CD4-positive, alpha-beta T cell (primary cell): ENCODE measurements at regions not wholly inside any gene's neighbourhood (a gene's known extent, or its start where the extent isn't known, plus 50 kb on each side); places are given as distances from the start of the nearest gene placed in this dataset.
"Not testable (repeated sequence)": the region's sequence is repeated elsewhere in the genome, so short reads cannot be mapped to it uniquely, and the experiment has no call there.

Experiments
- ATAC-seq: fragments of 200-7000 bp; cut with Tn5 transposase; one replicate; pipeline ENCODE4 v1.10.0; 2022; ENCODE audit warnings: mild to moderate bottlenecking; ENCODE audit not compliant: poor library complexity
- CTCF ChIA-PET: fragments of 350-600 bp; sonication (Branson Sonifier 250); formaldehyde crosslinking; loops from one replicate; lab custom pipeline; 2021; ENCODE audit warnings: antibody characterized with exemption, inconsistent platforms; lab: Charles Lee
- POLR2A ChIA-PET: fragments of 350-600 bp; sonication (Branson Sonifier 250); formaldehyde crosslinking; loops from one replicate; lab custom pipeline; 2021; ENCODE audit warnings: antibody characterized with exemption, inconsistent platforms; lab: Charles Lee
- DNase-seq, 14 experiments: peaks; one replicate each; pipeline ENCODE4 v3.0.0-alpha.2; 2013 to 2020; ENCODE audit warnings: mixed read lengths in 2 of 14
- H3K27ac ChIP-seq, 2 donors: one replicate each; pipeline versions ENCODE4 v1.5.1 to v1.7.0; 2013; ENCODE audit warnings: low read length in 2 of 2, low read depth in 1 of 2, mild to moderate bottlenecking in 1 of 2
- H3K27me3 ChIP-seq, 2 experiments: 1 replicate in 1 of 2; 2 replicates in 1 of 2; pipeline versions ENCODE4 v1.6.1 to v1.7.0; 2013; ENCODE audit warnings: low read length in 2 of 2, control low read depth in 1 of 2, mild to moderate bottlenecking in 1 of 2, moderate library complexity in 1 of 2; ENCODE audit not compliant: insufficient read depth in 2 of 2, control insufficient read depth in 1 of 2
- H3K36me3 ChIP-seq: one replicate; pipeline ENCODE4 v1.6.1; 2013; ENCODE audit warnings: low read length, control low read depth; ENCODE audit not compliant: insufficient read depth
- H3K4me1 ChIP-seq: one replicate; pipeline ENCODE4 v1.6.1; 2013; ENCODE audit warnings: low read length, control low read depth; ENCODE audit not compliant: insufficient read depth
- H3K4me3 ChIP-seq: one replicate; pipeline ENCODE4 v1.5.1; 2013; ENCODE audit warnings: mild to moderate bottlenecking, low read length, moderate library complexity
- H3K9me3 ChIP-seq, 2 experiments: 1 replicate in 1 of 2; 2 replicates in 1 of 2; pipeline versions ENCODE4 v1.6.1 to v1.7.0; 2013; ENCODE audit warnings: low read length in 2 of 2, mild to moderate bottlenecking in 2 of 2, control low read depth in 1 of 2, moderate library complexity in 1 of 2; ENCODE audit not compliant: control insufficient read depth in 1 of 2, insufficient read depth in 1 of 2
- H3K27ac Mint-ChIP-seq: one replicate; pipeline ENCODE4 v1.8.0; 2020; ENCODE audit warnings: mixed read lengths
- H3K27me3 Mint-ChIP-seq: one replicate; pipeline ENCODE4 v1.8.0; 2021; ENCODE audit warnings: mixed read lengths
- H3K36me3 Mint-ChIP-seq: one replicate; pipeline ENCODE4 v1.8.0; 2021; ENCODE audit warnings: low read depth, mixed read lengths
- H3K4me1 Mint-ChIP-seq: one replicate; pipeline ENCODE4 v1.8.0; 2021; ENCODE audit warnings: low read depth, mixed read lengths
- H3K4me3 Mint-ChIP-seq: one replicate; pipeline ENCODE4 v1.8.0; 2020; ENCODE audit warnings: mild to moderate bottlenecking, mixed read lengths
- H3K9me3 Mint-ChIP-seq: one replicate; pipeline ENCODE4 v1.8.0; 2020; ENCODE audit warnings: mixed read lengths
- intact Hi-C, 2 experiments: fragments of 100-400 bp; cut with DNase I in 1 of 2; cut with micrococcal nuclease in 1 of 2; formaldehyde crosslinking; loops; one replicate each; pipeline versions ENCODE4 v1.15.1 to v1.9.0; 2023 to 2025; cut with DNase I, micrococcal nuclease
- TF ChIP-seq, protein P1 (sequence below): fragments of 200-600 bp; IDR thresholded peaks from one replicate; pipeline ENCODE4 v1.8.0; 2022; ENCODE audit warnings: antibody characterized with exemption, mild to moderate bottlenecking

DNA sequence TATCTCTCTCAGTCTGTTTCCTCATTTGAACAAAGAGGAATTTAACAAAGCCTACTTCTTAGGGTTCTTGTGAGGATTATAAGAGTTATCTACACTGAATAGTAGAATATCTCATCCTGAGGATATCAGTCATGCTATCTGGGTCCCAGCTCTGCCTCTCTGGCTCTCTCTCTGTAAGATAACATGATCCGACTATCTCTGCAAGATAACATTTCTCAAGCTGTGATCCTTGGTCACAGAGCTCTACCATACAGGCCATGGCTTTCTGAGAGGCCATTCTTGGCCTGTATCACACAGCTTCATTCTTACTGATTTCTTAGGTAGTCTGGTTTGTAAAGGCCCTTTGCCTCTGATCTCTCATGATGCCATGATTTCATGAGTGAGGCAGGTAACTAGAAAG lies 71.0 kb upstream of the TRABD2B start:
- Mint-ChIP-seq H3K9me3 (no peaks in the 10 kb centered on the region), H3K4me1 (no peaks in the 10 kb centered on the region), H3K4me3 (no peak overlapping the region), H3K27ac (no peak overlapping the region), H3K27me3 (peaks cover 11% of the 10 kb centered on the region), H3K36me3 (no peaks in the 10 kb centered on the region)
- Histone ChIP-seq H3K36me3 (no peaks in the 10 kb centered on the region), H3K4me1 (no peaks in the 10 kb centered on the region), H3K4me3 (no peak overlapping the region), H3K27ac (no peak overlapping the region), H3K27me3 (peaks cover 2 to 5% of the 10 kb centered on the region in 2 experiments), H3K9me3 (no peaks in the 10 kb centered on the region)
- intact Hi-C loops = no loop called here
- CTCF ChIA-PET = no interaction called here
- DNase-seq = no peak
- POLR2A ChIA-PET = no interaction called here
- TF ChIP-seq, protein P1, sequence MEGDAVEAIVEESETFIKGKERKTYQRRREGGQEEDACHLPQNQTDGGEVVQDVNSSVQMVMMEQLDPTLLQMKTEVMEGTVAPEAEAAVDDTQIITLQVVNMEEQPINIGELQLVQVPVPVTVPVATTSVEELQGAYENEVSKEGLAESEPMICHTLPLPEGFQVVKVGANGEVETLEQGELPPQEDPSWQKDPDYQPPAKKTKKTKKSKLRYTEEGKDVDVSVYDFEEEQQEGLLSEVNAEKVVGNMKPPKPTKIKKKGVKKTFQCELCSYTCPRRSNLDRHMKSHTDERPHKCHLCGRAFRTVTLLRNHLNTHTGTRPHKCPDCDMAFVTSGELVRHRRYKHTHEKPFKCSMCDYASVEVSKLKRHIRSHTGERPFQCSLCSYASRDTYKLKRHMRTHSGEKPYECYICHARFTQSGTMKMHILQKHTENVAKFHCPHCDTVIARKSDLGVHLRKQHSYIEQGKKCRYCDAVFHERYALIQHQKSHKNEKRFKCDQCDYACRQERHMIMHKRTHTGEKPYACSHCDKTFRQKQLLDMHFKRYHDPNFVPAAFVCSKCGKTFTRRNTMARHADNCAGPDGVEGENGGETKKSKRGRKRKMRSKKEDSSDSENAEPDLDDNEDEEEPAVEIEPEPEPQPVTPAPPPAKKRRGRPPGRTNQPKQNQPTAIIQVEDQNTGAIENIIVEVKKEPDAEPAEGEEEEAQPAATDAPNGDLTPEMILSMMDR = no peak
- no peak for ATAC-seq

DNA sequence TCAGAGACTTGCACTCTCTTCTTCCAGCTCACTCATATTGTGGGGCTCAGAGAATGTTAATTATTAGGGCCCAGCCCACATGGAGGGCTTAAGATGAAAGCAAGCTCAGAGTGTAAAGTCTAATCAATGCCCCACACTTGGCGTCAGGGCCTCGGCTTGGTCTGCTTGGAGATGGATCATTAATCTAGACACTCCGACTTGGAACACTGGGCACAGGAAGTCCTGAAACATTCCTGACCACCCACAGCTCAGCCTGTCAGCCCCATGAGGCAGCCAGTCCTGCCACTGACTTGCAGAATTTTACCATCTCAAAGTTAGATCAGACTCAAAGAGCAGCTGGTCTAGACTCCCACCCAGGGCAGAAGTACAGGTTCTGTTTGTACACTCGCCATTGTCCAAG lies 69.8 kb upstream of the TRABD2B start:
- Histone ChIP-seq H3K4me1 (no peaks in the 10 kb centered on the region), H3K4me3 (no peak overlapping the region), H3K36me3 (no peaks in the 10 kb centered on the region), H3K27ac (no peak overlapping the region), H3K9me3 (no peaks in the 10 kb centered on the region), H3K27me3 (peaks cover 3 to 5% of the 10 kb centered on the region in 2 experiments)
- H3K4me3 Mint-ChIP-seq = no peak overlapping the region
- TF ChIP-seq, protein P1 = no peak
- DNase-seq = no peak
- intact Hi-C loops = no loop called here
- ATAC-seq = no peak
- no peaks in the 10 kb centered on the region for H3K9me3 Mint-ChIP-seq
- POLR2A ChIA-PET = no interaction called here
- CTCF ChIA-PET = no interaction called here
- no peaks in the 10 kb centered on the region for H3K4me1 Mint-ChIP-seq
- no peak overlapping the region for H3K27ac Mint-ChIP-seq
- no peaks in the 10 kb centered on the region for H3K36me3 Mint-ChIP-seq
- peaks cover 6% of the 10 kb centered on the region for H3K27me3 Mint-ChIP-seq

GRCh38 chr1:48064693-48065092 lies 67.5 kb upstream of the TRABD2B start:
- H3K27me3 Mint-ChIP-seq, H3K27ac Mint-ChIP-seq, POLR2A ChIA-PET, intact Hi-C loops, DNase-seq, H3K27me3 ChIP-seq, H3K4me1 Mint-ChIP-seq, CTCF ChIA-PET, H3K9me3 ChIP-seq, H3K36me3 Mint-ChIP-seq, H3K27ac ChIP-seq, H3K36me3 ChIP-seq, ATAC-seq, H3K4me3 Mint-ChIP-seq, H3K9me3 Mint-ChIP-seq, H3K4me1 ChIP-seq, H3K4me3 ChIP-seq: not testable (repeated sequence)

GRCh38 chr1:48062353-48062752 lies 65.2 kb upstream of the TRABD2B start:
- no peaks in the 10 kb centered on the region for H3K9me3 Mint-ChIP-seq
- no peaks in the 10 kb centered on the region for H3K36me3 Mint-ChIP-seq
- ATAC-seq (no peak), DNase-seq (no peak)
- POLR2A ChIA-PET = no interaction called here
- H3K36me3 ChIP-seq = no peaks in the 10 kb centered on the region
- H3K4me3 Mint-ChIP-seq = no peak overlapping the region
- H3K27ac Mint-ChIP-seq = no peak overlapping the region
- H3K27me3 Mint-ChIP-seq = no peaks in the 10 kb centered on the region
- CTCF ChIA-PET = no interaction called here
- no peaks in the 10 kb centered on the region for H3K4me1 ChIP-seq
- no peaks in the 10 kb centered on the region for H3K4me1 Mint-ChIP-seq
- H3K9me3 ChIP-seq = no peaks in the 10 kb centered on the region
- H3K27ac ChIP-seq = no peak overlapping the region
- intact Hi-C loops = no loop called here
- H3K4me3 ChIP-seq = no peak overlapping the region
- peaks cover 4 to 5% of the 10 kb centered on the region in 2 experiments for H3K27me3 ChIP-seq
- TF ChIP-seq, protein P1 = no peak
